T-helper 1 cell (primary cell): ENCODE measurements at regions not wholly inside any gene's neighbourhood (a gene's known extent, or its start where the extent isn't known, plus 50 kb on each side); places are given as distances from the start of the nearest gene placed in this dataset.

Experiments used
- DNase-seq, 5 donors: peaks; one replicate each; pipeline ENCODE4 v3.0.0-alpha.2; 2012 to 2020

GRCh38 chr17:14719942-14720341 is 419.1 kb downstream of the HS3ST3B1 start:
- DNase-seq: no peak

DNA sequence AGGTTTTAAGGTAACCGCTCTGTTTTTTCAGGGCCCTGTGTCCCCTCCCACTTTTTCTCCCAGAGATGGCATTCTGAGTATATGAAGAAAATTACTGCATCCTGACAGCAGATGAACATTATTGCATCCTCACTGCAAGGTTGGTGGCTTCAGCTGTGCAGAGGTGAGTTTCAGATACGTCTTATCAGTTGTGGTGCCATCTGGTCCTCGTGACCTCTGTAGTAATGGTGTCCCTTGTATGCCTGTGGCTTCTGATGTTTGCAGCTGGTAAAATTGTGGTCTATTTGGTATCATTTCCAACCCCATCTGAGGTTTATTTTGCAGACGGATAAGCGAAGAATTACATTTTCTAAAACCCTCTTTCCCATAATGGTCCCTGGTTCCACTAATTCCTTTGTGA is 417.0 kb downstream of the HS3ST3B1 start:
- DNase-seq: no peak

DNA sequence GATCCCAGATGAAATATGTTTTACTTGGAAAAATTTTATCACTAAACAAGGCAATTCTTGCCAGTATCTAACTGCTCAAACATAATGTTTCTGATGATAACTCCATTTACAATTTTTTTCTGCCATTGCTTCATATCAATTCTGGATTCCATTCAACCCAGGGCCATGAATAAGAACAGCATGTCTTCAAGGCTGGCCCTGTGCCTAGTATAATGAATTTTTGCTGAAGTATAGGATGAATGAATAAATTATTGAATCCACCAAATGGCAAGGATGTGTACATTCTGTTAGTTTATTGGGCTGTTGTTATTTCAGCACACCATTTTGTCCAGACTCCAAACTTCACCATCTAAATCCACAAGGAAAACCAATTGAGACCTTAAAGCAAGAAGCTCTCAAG is 414.7 kb downstream of the HS3ST3B1 start:
- no peak for DNase-seq

GRCh38 chr17:14712611-14713021 is 411.7 kb downstream of the HS3ST3B1 start:
- DNase-seq: no peak

- DNase-seq: no peak
These were observed 403.2 kb downstream of the HS3ST3B1 start for GRCh38 chr17:14704121-14704520.

- no peak for DNase-seq
These were observed 401.0 kb downstream of the HS3ST3B1 start for GRCh38 chr17:14701886-14702285.

DNA sequence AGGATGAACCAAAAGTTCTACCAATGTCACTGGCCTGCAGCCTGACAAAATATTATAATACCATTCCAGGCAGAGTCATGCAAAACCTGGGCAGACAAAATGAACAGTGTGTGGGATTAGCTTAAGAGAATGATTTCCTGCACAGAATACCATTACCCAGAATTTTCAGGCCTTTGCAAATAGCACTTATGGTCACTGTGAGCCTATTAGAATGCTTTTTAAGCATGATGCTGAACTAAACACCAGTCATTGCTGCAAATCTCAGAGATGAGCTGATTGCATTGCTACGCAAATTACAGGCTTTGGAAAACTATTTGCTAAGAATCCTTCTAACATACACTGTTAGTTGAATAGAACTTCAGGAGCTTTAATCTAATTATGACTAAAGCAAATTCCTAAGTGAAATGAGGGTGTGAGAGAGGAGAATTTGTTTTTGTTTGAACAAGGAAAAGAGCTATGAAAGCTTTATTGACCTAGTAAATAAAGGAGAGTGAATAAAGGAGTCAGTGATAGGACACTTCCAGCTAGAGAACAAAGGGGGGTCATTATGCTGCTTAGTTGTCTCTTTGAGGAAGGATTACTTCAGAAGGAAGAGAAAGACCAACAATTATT is 398.8 kb downstream of the HS3ST3B1 start:
- no peak for DNase-seq

DNA sequence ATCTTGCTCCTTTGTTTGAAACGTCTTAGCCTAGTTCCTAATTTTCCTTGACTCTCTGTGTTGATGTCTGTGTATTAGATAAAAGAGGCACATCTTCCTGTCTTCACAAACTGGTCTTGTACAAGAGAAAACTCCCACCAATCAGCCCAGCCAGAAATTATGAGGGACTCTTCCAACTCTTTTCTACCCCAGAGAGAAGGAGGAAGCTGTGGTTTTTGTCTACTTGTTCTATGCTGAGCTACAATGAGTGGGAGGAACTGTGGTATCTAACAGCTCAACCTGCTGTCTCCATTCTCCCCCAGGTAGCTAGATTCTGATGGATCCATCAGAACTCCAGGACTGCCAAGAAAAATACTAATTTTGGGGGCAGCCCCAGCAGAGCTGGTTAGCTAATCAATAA is 392.5 kb downstream of the HS3ST3B1 start:
- DNase-seq: no peak

DNA sequence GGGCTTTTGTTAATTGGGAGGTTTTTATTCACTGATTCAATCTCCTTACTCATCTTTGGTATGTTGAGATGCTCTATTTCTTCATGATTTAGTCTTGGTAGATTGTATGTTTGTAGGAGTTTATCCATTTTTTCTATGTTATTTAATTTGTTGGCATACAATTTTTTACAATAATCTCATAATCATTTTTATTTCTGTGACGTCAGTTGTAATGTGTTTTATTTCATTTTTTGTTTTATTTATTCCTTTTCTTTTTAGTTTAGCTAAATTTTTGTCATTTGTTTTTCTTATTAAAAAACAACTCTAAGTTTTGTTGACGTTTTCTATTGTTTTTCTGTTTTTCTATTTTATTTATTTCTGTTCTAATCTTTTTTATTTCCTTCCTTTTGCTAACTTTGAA is 389.8 kb downstream of the HS3ST3B1 start:
- no peak for DNase-seq

DNA sequence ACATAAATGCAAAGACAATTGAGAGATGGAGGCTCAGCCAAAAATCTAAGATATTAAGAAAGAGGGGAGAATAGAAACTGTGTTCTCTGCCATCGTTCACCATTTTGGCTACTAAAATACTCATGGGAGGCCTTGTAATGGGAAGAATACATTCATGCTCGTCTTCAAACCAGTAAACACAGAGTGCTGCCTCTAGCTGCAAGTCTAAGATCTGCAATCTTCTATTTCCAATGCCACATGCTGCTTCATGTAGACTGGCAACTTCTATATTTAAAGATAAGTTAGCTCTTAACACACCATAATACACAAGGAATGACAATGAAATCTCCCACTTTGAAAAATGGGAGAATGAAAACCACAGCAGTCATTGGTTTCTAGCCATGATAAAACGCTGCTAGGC is 387.3 kb downstream of the HS3ST3B1 start:
- no peak for DNase-seq

- DNase-seq: no peak
These were observed 371.9 kb downstream of the HS3ST3B1 start for GRCh38 chr17:14672830-14673229.

GRCh38 chr17:14670861-14671260 is 370.0 kb downstream of the HS3ST3B1 start:
- DNase-seq: no peak

- DNase-seq: no peak
These were observed 363.6 kb downstream of the HS3ST3B1 start for GRCh38 chr17:14664511-14664910.

GRCh38 chr17:14641117-14641516 is 340.2 kb downstream of the HS3ST3B1 start:
- no peak for DNase-seq

GRCh38 chr17:14637260-14637659 is 336.4 kb downstream of the HS3ST3B1 start:
- no peak for DNase-seq

- no peak for DNase-seq
These were observed 329.7 kb downstream of the HS3ST3B1 start for GRCh38 chr17:14630621-14631020.

DNA sequence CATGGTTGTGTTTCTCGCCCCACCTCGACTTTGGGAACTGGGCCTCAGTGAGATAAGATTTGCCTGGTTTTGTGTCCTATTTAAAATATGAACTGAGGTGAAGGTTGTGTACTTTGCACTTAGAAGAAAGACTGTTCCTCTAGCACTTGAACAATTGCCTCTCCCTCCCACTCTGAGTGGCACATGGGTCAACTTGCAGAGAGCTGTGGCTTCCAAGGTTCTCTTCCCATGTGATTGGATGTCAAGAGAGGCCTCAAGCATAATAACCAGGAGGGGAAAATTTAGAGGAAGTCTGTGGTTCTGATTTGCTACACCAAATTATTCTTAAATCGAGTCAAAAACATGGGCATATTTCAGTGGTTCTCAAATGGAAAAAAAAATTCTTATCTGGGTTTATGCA is 329.2 kb downstream of the HS3ST3B1 start:
- DNase-seq: no peak

DNA sequence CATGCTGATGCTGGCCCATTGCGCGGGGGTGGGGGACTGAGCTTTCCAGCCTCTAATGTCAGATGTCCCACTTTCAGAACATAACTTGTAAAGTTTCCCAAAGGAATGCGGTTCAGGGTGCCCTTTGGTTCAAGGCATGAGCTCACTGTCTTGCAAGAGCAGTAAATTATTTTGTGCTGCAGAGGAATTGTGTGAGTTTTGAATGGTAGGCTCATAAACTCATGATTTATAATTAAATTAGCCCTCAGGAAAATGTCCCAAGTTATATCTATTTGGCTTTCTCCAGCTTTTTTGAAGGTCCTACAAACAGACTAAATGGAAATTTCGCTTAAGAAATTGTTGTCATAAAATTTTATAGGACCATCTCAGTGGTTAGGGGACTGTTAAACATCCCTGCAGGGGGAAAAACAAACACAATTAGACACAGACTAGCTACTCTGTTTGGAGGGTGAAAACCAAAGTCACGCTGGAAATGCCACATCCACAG is 321.8 kb downstream of the HS3ST3B1 start:
- no peak for DNase-seq

- DNase-seq: no peak
These were observed 321.1 kb downstream of the HS3ST3B1 start for GRCh38 chr17:14621826-14622614.

DNA sequence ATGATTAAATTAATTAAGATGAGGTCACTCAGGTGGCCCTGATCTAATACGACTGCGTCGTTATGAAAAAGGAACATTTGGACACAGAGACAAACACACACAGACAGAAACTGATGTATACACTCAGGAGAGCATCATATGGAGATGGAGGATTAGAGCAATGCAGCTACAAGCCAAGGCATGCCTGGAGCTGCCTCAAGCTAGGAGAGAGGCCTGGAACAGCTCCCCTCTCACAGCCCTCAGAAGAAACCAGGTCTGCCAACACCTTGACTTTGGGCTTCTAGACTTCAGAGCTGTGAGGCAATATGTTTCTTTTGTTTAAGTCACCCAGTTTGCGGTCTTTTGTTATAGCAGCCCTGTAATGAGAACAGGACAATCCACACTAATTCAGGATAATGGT is 318.9 kb downstream of the HS3ST3B1 start:
- DNase-seq: no peak

GRCh38 chr17:14616528-14616927 is 315.6 kb downstream of the HS3ST3B1 start:
- DNase-seq: no peak

DNA sequence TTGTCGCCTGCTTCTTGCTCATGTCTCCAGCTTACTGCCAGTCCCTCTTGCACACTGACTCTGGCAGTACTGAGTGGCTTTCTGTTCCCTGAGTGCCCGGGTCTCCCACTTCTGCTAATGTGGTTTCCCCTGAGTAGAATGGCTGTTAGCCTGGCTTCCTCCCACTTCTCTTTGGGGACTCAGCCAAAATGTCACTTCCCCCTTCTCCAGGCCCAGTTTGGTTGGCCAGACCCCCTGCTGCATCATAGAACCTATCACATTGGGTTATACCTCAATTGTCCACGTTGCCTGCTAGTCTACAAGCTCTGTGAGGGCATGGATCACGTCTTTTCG is 304.4 kb downstream of the HS3ST3B1 start:
- no peak for DNase-seq

GRCh38 chr17:14604591-14605266 is 303.8 kb downstream of the HS3ST3B1 start:
- no peak for DNase-seq

DNA sequence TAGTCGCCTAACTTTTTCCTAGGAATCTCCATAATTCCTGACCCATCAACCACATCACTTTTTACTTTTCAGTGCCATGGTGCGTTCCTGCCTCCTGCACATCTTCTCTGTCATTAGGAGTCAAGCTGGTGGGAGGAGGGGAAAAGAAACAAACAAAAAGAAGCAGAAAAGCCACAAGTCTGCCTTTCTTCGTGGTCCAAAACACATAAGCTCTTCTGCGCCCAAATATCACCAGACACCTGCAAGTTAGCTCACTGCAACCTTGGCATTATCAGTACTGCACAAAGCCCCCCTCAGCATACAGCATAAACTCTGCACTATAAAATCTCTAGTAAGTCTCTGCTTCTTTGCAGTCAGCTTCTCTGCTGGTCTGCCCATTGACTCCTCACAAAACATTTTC is 295.3 kb downstream of the HS3ST3B1 start:
- no peak for DNase-seq
